OCI-LY1 (cell line): ENCODE measurements at regions not wholly inside any gene's neighbourhood (a gene's known extent, or its start where the extent isn't known, plus 50 kb on each side); places are given as distances from the start of the nearest gene placed in this dataset.
"Not testable (repeated sequence)": the region's sequence is repeated elsewhere in the genome, so short reads cannot be mapped to it uniquely, and the experiment has no call there.

Experiments
- CTCF ChIP-seq: fragments of 200-600 bp; sonication (generic), shearing (Covaris generic); IDR thresholded peaks from 2 replicates; pipeline ENCODE4 v1.5.1; 2017; ENCODE audit warnings: mild to moderate bottlenecking, antibody characterized with exemption, low read length, moderate library complexity, mixed read lengths
- EZH2 ChIP-seq: fragments of 200-600 bp; sonication (generic), shearing (Covaris generic); IDR thresholded peaks from 2 replicates; pipeline ENCODE4 v1.8.0; 2017; ENCODE audit warnings: borderline replicate concordance, mixed run types, mild to moderate bottlenecking, antibody characterized with exemption, low read length, moderate library complexity, mixed read lengths

DNA sequence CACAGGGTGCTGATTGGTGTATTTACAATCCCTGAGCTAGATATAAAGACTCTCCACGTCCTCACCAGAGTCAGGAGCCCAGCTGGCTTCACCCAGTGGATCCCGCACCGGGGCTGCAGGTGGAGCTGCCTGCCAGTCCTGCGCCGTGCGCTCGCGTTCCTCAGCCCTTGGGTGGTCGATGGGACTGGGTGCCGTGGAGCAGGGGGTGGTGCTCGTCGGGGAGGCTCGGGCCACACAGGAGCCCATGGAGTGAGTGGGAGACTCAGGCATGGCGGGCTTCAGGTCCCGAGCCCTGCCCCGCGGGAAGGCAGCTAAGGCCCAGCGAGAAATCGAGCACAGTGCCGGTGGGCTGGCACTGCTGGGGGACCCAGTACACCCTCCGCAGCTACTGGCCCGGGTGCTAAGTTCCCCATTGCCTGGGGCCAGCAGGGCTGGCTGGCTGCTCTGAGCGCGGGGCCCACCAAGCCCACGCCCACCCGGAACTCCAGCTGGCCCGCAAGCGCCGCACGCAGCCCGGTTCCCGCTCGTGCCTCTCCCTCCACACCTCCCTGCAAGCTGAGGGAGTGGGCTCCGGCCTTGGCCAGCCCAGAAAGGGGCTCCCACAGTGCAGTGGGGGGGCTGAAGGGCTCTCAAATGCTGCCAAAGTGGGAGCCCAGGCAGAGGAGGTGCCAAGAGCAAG lies 66.2 kb downstream of the MAP10 start:
- TF ChIP-seq CTCF, EZH2: not testable (repeated sequence)
